ENCODE measurements at regions not wholly inside any gene's neighbourhood (a gene's known extent, or its start where the extent isn't known, plus 50 kb on each side); places are given as distances from the start of the nearest gene placed in this dataset.

- Histone ChIP-seq H3K36me3 (ENCODE audit: insufficient read depth) (no peaks in the 10 kb centered on the region), H3K27ac (ENCODE audit: low read depth) (no peak overlapping the region), H3K4me3 (ENCODE audit: low read depth, low read length) (no peak overlapping the region), H3K4me1 (ENCODE audit: insufficient read depth) (peaks cover 1% of the 10 kb centered on the region)
- peak; percentile 17 for DNase-seq (ENCODE audit: extremely low spot score)
- 14% methylated on average over 5 of the region's 5 CpGs for WGBS
Measured at GRCh38 chr10:6912424-6912823, 332.3 kb upstream of the PRKCQ start.

- Histone ChIP-seq H3K36me3 (ENCODE audit: insufficient read depth) (no peaks in the 10 kb centered on the region), H3K4me1 (ENCODE audit: insufficient read depth) (peaks cover 1% of the 10 kb centered on the region), H3K27ac (ENCODE audit: low read depth) (no peak overlapping the region), H3K4me3 (ENCODE audit: low read depth, low read length) (no peak overlapping the region)
- WGBS, result 59% methylated on average over 2 of the region's 2 CpGs
- no peak for DNase-seq (ENCODE audit: extremely low spot score)
Measured at GRCh38 chr10:6912021-6912420, 331.9 kb upstream of the PRKCQ start.

- Histone ChIP-seq H3K4me1 (ENCODE audit: insufficient read depth) (peaks cover 1% of the 10 kb centered on the region), H3K4me3 (ENCODE audit: low read depth, low read length) (no peak overlapping the region), H3K27ac (ENCODE audit: low read depth) (no peak overlapping the region), H3K36me3 (ENCODE audit: insufficient read depth) (no peaks in the 10 kb centered on the region)
- DNase-seq (ENCODE audit: extremely low spot score), result no peak
- 97% methylated on average over 6 of the region's 6 CpGs for WGBS
Measured at GRCh38 chr10:6909905-6910560, 330.0 kb upstream of the PRKCQ start.

GRCh38 chr10:6907877-6908530, 327.9 kb upstream of the PRKCQ start:
- Histone ChIP-seq H3K4me1 (ENCODE audit: insufficient read depth) (peaks cover 1% of the 10 kb centered on the region), H3K36me3 (ENCODE audit: insufficient read depth) (no peaks in the 10 kb centered on the region), H3K4me3 (ENCODE audit: low read depth, low read length) (no peak overlapping the region), H3K27ac (ENCODE audit: low read depth) (no peak overlapping the region)
- 66% methylated on average over 4 of the region's 4 CpGs for WGBS
- DNase-seq (ENCODE audit: extremely low spot score), result no peak

GRCh38 chr10:6894405-6894804, 314.3 kb upstream of the PRKCQ start:
- Histone ChIP-seq H3K27ac (ENCODE audit: low read depth) (no peak overlapping the region), H3K4me1 (ENCODE audit: insufficient read depth) (no peaks in the 10 kb centered on the region), H3K36me3 (ENCODE audit: insufficient read depth) (no peaks in the 10 kb centered on the region), H3K4me3 (ENCODE audit: low read depth, low read length) (no peak overlapping the region)
- no peak for DNase-seq (ENCODE audit: extremely low spot score)
- 95% methylated on average over 2 of the region's 2 CpGs for WGBS

GRCh38 chr10:6892864-6893263, 312.8 kb upstream of the PRKCQ start:
- WGBS, result 78% methylated on average over 2 of the region's 2 CpGs
- Histone ChIP-seq H3K4me3 (ENCODE audit: low read depth, low read length) (no peak overlapping the region), H3K36me3 (ENCODE audit: insufficient read depth) (no peaks in the 10 kb centered on the region), H3K4me1 (ENCODE audit: insufficient read depth) (no peaks in the 10 kb centered on the region), H3K27ac (ENCODE audit: low read depth) (no peak overlapping the region)
- no peak for DNase-seq (ENCODE audit: extremely low spot score)

GRCh38 chr10:6891924-6892323, 311.8 kb upstream of the PRKCQ start:
- WGBS, result 93% methylated on average over 4 of the region's 4 CpGs
- H3K36me3 ChIP-seq (ENCODE audit: insufficient read depth), result no peaks in the 10 kb centered on the region
- H3K4me3 ChIP-seq (ENCODE audit: low read depth, low read length), result no peak overlapping the region
- H3K27ac ChIP-seq (ENCODE audit: low read depth), result no peak overlapping the region
- H3K4me1 ChIP-seq (ENCODE audit: insufficient read depth), result no peaks in the 10 kb centered on the region
- no peak for DNase-seq (ENCODE audit: extremely low spot score)

GRCh38 chr10:6889718-6890117, 309.6 kb upstream of the PRKCQ start:
- Histone ChIP-seq H3K27ac (ENCODE audit: low read depth) (no peak overlapping the region), H3K4me3 (ENCODE audit: low read depth, low read length) (no peak overlapping the region), H3K4me1 (ENCODE audit: insufficient read depth) (no peaks in the 10 kb centered on the region), H3K36me3 (ENCODE audit: insufficient read depth) (no peaks in the 10 kb centered on the region)
- DNase-seq (ENCODE audit: extremely low spot score), result no peak
- WGBS, result 74% methylated on average over 3 of the region's 3 CpGs

GRCh38 chr10:6888434-6888833, 308.4 kb upstream of the PRKCQ start:
- no peaks in the 10 kb centered on the region for H3K4me1 ChIP-seq (ENCODE audit: insufficient read depth)
- no peak overlapping the region for H3K27ac ChIP-seq (ENCODE audit: low read depth)
- no peak for DNase-seq (ENCODE audit: extremely low spot score)
- H3K36me3 ChIP-seq (ENCODE audit: insufficient read depth), result no peaks in the 10 kb centered on the region
- no peak overlapping the region for H3K4me3 ChIP-seq (ENCODE audit: low read depth, low read length)
- WGBS, result 90% methylated on average over 2 of the region's 2 CpGs

GRCh38 chr10:6885284-6885683, 305.2 kb upstream of the PRKCQ start:
- WGBS, result 89% methylated on average over 2 of the region's 2 CpGs
- H3K4me3 ChIP-seq (ENCODE audit: low read depth, low read length), result no peak overlapping the region
- DNase-seq (ENCODE audit: extremely low spot score), result no peak
- H3K4me1 ChIP-seq (ENCODE audit: insufficient read depth), result no peaks in the 10 kb centered on the region
- no peak overlapping the region for H3K27ac ChIP-seq (ENCODE audit: low read depth)
- no peaks in the 10 kb centered on the region for H3K36me3 ChIP-seq (ENCODE audit: insufficient read depth)

- H3K4me1 ChIP-seq (ENCODE audit: insufficient read depth), result no peaks in the 10 kb centered on the region
- no peak overlapping the region for H3K4me3 ChIP-seq (ENCODE audit: low read depth, low read length)
- no peaks in the 10 kb centered on the region for H3K36me3 ChIP-seq (ENCODE audit: insufficient read depth)
- no peak for DNase-seq (ENCODE audit: extremely low spot score)
- H3K27ac ChIP-seq (ENCODE audit: low read depth), result no peak overlapping the region
- 97% methylated on average over 1 of the region's 1 CpG for WGBS
Measured at GRCh38 chr10:6881987-6882386, 301.9 kb upstream of the PRKCQ start.

GRCh38 chr10:6877722-6878392, 297.8 kb upstream of the PRKCQ start:
- DNase-seq (ENCODE audit: extremely low spot score), result no peak
- Histone ChIP-seq H3K27ac (ENCODE audit: low read depth) (no peak overlapping the region), H3K4me1 (ENCODE audit: insufficient read depth) (no peaks in the 10 kb centered on the region), H3K4me3 (ENCODE audit: low read depth, low read length) (no peak overlapping the region), H3K36me3 (ENCODE audit: insufficient read depth) (no peaks in the 10 kb centered on the region)
- WGBS, result 50% methylated on average over 11 of the region's 11 CpGs

GRCh38 chr10:6877336-6877721, 297.3 kb upstream of the PRKCQ start:
- no peak for DNase-seq (ENCODE audit: extremely low spot score)
- no peak overlapping the region for H3K27ac ChIP-seq (ENCODE audit: low read depth)
- no peaks in the 10 kb centered on the region for H3K36me3 ChIP-seq (ENCODE audit: insufficient read depth)
- 83% methylated on average over 12 of the region's 12 CpGs for WGBS
- no peak overlapping the region for H3K4me3 ChIP-seq (ENCODE audit: low read depth, low read length)
- H3K4me1 ChIP-seq (ENCODE audit: insufficient read depth), result no peaks in the 10 kb centered on the region

GRCh38 chr10:6875269-6875865, 295.3 kb upstream of the PRKCQ start:
- Histone ChIP-seq H3K36me3 (ENCODE audit: insufficient read depth) (no peaks in the 10 kb centered on the region), H3K4me1 (ENCODE audit: insufficient read depth) (no peaks in the 10 kb centered on the region), H3K4me3 (ENCODE audit: low read depth, low read length) (no peak overlapping the region), H3K27ac (ENCODE audit: low read depth) (no peak overlapping the region)
- DNase-seq (ENCODE audit: extremely low spot score), result no peak
- 52% methylated on average over 7 of the region's 7 CpGs for WGBS

Data from urinary bladder (tissue), 3 donors.